GM12878 (cell line): ENCODE measurements at regions not wholly inside any gene's neighbourhood (a gene's known extent, or its start where the extent isn't known, plus 50 kb on each side); places are given as distances from the start of the nearest gene placed in this dataset.

ENCODE experiments used
- ATAC-seq: fragments of 200-7000 bp; cut with Tn5 transposase; 3 replicates; pipeline ENCODE4 v1.9.1; 2020; ENCODE audit warnings: mild to moderate bottlenecking, moderate library complexity
- BruUV-seq: library from RNA; stranded (reverse); fragments of 400-500 nt; replicated peaks from 2 replicates; lab custom pipeline; 2021; lab: Mats Ljungman, UMichigan
- CTCF ChIA-PET: fragments of 300-600 bp; sonication (Branson Sonifier 250); formaldehyde crosslinking; extraction: SDS; loops from one replicate; lab custom pipeline; 2021; ENCODE audit warnings: inconsistent platforms; lab: Yijun Ruan, JAX
- POLR2A ChIA-PET: fragments of 350-600 bp; formaldehyde crosslinking; extraction: SDS; loops from one replicate; lab custom pipeline; 2021; ENCODE audit warnings: inconsistent platforms; lab: Charles Lee
- RAD21 ChIA-PET: fragments of 300-600 bp; sonication (Branson Sonifier 250); formaldehyde crosslinking; loops from one replicate; lab custom pipeline; 2023; ENCODE audit warnings: antibody characterized with exemption; ENCODE audit not compliant: unreplicated experiment; lab: Charles Lee
- SMC1A ChIA-PET: fragments of 300-600 bp; sonication (Branson Sonifier 250); formaldehyde crosslinking; loops from one replicate; lab custom pipeline; 2023; ENCODE audit not compliant: unreplicated experiment, uncharacterized antibody; lab: Charles Lee
- DNase-seq: peaks from one replicate; pipeline ENCODE4 v3.0.0-alpha.2; 2011; ENCODE audit warnings: low read depth, low spot score
- FAIRE-seq: peaks from 3 replicates; lab custom pipeline; 2011; peaks lifted over from hg19 to GRCh38; lab: Jason Lieb, UNC
- H2AFZ ChIP-seq: 2 replicates; pipeline ENCODE4 v1.6.0; 2011; ENCODE audit warnings: low read depth, low read length, control low read depth; ENCODE audit not compliant: control insufficient read depth
- H3K27ac ChIP-seq: 2 replicates; pipeline ENCODE4 v1.5.1; 2011; ENCODE audit warnings: control low read depth; ENCODE audit not compliant: control insufficient read depth, insufficient read depth
- H3K27me3 ChIP-seq, 2 experiments: replicated peaks in 1 of 2; 2 replicates each; pipeline versions ENCODE4 v1.6.0 to v1.6.1; 2011; ENCODE audit warnings: low read length in 1 of 2; ENCODE audit not compliant: control insufficient read depth in 2 of 2, insufficient read depth in 2 of 2
- H3K36me3 ChIP-seq, 2 experiments: 2 replicates each; pipeline ENCODE4 v1.5.1; 2011; ENCODE audit warnings: low read length in 1 of 2; ENCODE audit not compliant: control insufficient read depth in 2 of 2, insufficient read depth in 2 of 2
- H3K4me1 ChIP-seq: 2 replicates; pipeline ENCODE4 v1.6.1; 2011; ENCODE audit warnings: mild to moderate bottlenecking, low read length, moderate library complexity, mixed read lengths; ENCODE audit not compliant: control insufficient read depth, insufficient read depth
- H3K4me2 ChIP-seq: 2 replicates; pipeline ENCODE4 v1.6.0; 2011; ENCODE audit warnings: control low read depth; ENCODE audit not compliant: control insufficient read depth, insufficient read depth
- H3K4me3 ChIP-seq: fragments of 200-600 bp; sonication (generic); 2 replicates; pipeline ENCODE4 v1.5.1; 2016
- H3K79me2 ChIP-seq: 2 replicates; pipeline ENCODE4 v1.6.0; 2011; ENCODE audit warnings: low read length; ENCODE audit not compliant: control insufficient read depth, insufficient read depth
- H3K9ac ChIP-seq: 2 replicates; pipeline ENCODE4 v1.8.0; 2011; ENCODE audit warnings: low read length, control low read depth, mixed read lengths; ENCODE audit not compliant: control insufficient read depth, insufficient read depth
- H3K9me3 ChIP-seq: replicated peaks from 3 replicates; pipeline ENCODE4 v1.5.1; 2011; ENCODE audit warnings: mild to moderate bottlenecking, low read length; ENCODE audit not compliant: control insufficient read depth, insufficient read depth
- H4K20me1 ChIP-seq: 2 replicates; pipeline ENCODE4 v1.6.0; 2011; ENCODE audit not compliant: control insufficient read depth, insufficient read depth
- ESRRA ChIP-seq: IDR thresholded peaks from 2 replicates; pipeline ENCODE4 v1.6.1; 2012; ENCODE audit warnings: mild to moderate bottlenecking, low read length, improper control_type of control experiment
- FOXK2 ChIP-seq: fragments of 450-650 bp; IDR thresholded peaks from 2 replicates; pipeline ENCODE4 v1.6.1; 2017; ENCODE audit warnings: mild to moderate bottlenecking, moderate library complexity
- GABPA ChIP-seq: IDR thresholded peaks from 2 replicates; pipeline ENCODE4 v1.6.1; 2014; ENCODE audit warnings: antibody characterized with exemption, low read depth, mild to moderate bottlenecking, inconsistent platforms
- KDM1A ChIP-seq: fragments of 200-600 bp; sonication (generic); IDR thresholded peaks from 2 replicates; pipeline ENCODE4 v1.6.1; 2016; ENCODE audit warnings: borderline replicate concordance
- MTA3 ChIP-seq: IDR thresholded peaks from 2 replicates; pipeline ENCODE4 v1.6.1; 2012; ENCODE audit warnings: low read length, inconsistent platforms, borderline replicate concordance
- NFYB ChIP-seq: IDR thresholded peaks from 2 replicates; pipeline ENCODE4 v1.6.1; 2011; ENCODE audit warnings: low read depth, mild to moderate bottlenecking, low read length, improper control_type of control experiment, moderate library complexity; ENCODE audit not compliant: insufficient read depth
- NRF1 ChIP-seq: conservative IDR thresholded peaks from 2 replicates; pipeline ENCODE4 v1.6.1; 2011; ENCODE audit warnings: mild to moderate bottlenecking, low read depth, low read length, improper control_type of control experiment
- POLR2A ChIP-seq: IDR thresholded peaks from 2 replicates; pipeline ENCODE4 v1.6.1; 2011; ENCODE audit warnings: low read depth, mild to moderate bottlenecking, low read length
- POLR2AphosphoS5 ChIP-seq: IDR thresholded peaks from 2 replicates; pipeline ENCODE4 v1.6.1; 2011; ENCODE audit warnings: mild to moderate bottlenecking, low read length, inconsistent platforms
- PRDM15 ChIP-seq: fragments of 450-650 bp; formaldehyde crosslinking; IDR thresholded peaks from 2 replicates; pipeline ENCODE4 v1.4.0; 2020; ENCODE audit warnings: mild to moderate bottlenecking, moderate library complexity
- SMARCA5 ChIP-seq: fragments of 450-650 bp; IDR thresholded peaks from 2 replicates; pipeline ENCODE4 v1.6.1; 2017; ENCODE audit warnings: mild to moderate bottlenecking
- TCF12 ChIP-seq: IDR thresholded peaks from 2 replicates; pipeline ENCODE4 v1.6.1; 2011; ENCODE audit warnings: low read depth, mild to moderate bottlenecking, low read length
- USF2 ChIP-seq: IDR thresholded peaks from 2 replicates; pipeline ENCODE4 v1.6.1; 2011; ENCODE audit warnings: low read depth, low read length, improper control_type of control experiment, borderline replicate concordance
- ZNF207 ChIP-seq: fragments of 450-650 bp; IDR thresholded peaks from 2 replicates; pipeline ENCODE4 v1.6.1; 2014; ENCODE audit warnings: antibody characterized with exemption, mild to moderate bottlenecking, borderline replicate concordance
- WGBS: methylation state at CpG from one replicate; pipeline ENCODE4 v1.1.6; 2016; ENCODE audit warnings: low lambda C conversion rate; ENCODE audit not compliant: insufficient replicate concordance, insufficient coverage; ENCODE audit errors: missing lambda C conversion rate; 5-methylcytosine and 5-hydroxymethylcytosine counted together
- in situ Hi-C: fragments of 300-500 bp; cut with MboI; formaldehyde crosslinking; loops from 9 replicates; pipeline ENCODE4 v1.14.3; 2018; ENCODE audit warnings: mixed read lengths
- intact Hi-C: fragments of 100-400 bp; cut with micrococcal nuclease; formaldehyde crosslinking; loops from one replicate; pipeline ENCODE4 v1.14.2; 2022; ENCODE audit not compliant: unreplicated experiment
- TF ChIP-seq, protein P1 (sequence below): fragments of 450-650 bp; IDR thresholded peaks from 2 replicates; pipeline ENCODE4 v1.6.1; 2014; ENCODE audit warnings: mild to moderate bottlenecking
- TF ChIP-seq, protein P2 (sequence below): fragments of 450-650 bp; IDR thresholded peaks from 2 replicates; pipeline ENCODE4 v1.6.1; 2016; ENCODE audit warnings: mild to moderate bottlenecking, moderate library complexity, borderline replicate concordance

- BruUV-seq: no TSS peak
- POLR2A ChIA-PET: no interaction called here
- H3K4me3 ChIP-seq: no peak overlapping the region
- no peaks in the 10 kb centered on the region for H3K79me2 ChIP-seq
- no peaks in the 10 kb centered on the region for H4K20me1 ChIP-seq
- FAIRE-seq: no peak
- H3K9me3 ChIP-seq: no peaks in the 10 kb centered on the region
- SMC1A ChIA-PET: no interaction called here
- intact Hi-C loops: no loop called here
- no peaks in the 10 kb centered on the region for H3K27me3 ChIP-seq
- in situ Hi-C loops: no loop called here
- H3K27ac ChIP-seq: no peak overlapping the region
- RAD21 ChIA-PET: no interaction called here
- no peaks in the 10 kb centered on the region for H3K36me3 ChIP-seq
- H3K4me1 ChIP-seq: no peaks in the 10 kb centered on the region
- H3K4me2 ChIP-seq: no peak overlapping the region
- CTCF ChIA-PET: interaction anchor here (0.6 kb wide), 1 partner anchor 195 kb away, joined by 4 read pairs; no protein-coding TSS in a partner anchor
- no peak for DNase-seq
- H2AFZ ChIP-seq: no peak overlapping the region
- ATAC-seq: no peak
- WGBS: 9% methylated on average over 1 of the region's 1 CpG
- H3K9ac ChIP-seq: no peak overlapping the region
- TF ChIP-seq POLR2AphosphoS5 (no peak), PRDM15 (CRISPR knock-in tag) (no peak), ZNF207 (no peak), NRF1 (no peak), KDM1A (no peak), TCF12 (no peak), FOXK2 (no peak), GABPA (no peak), MTA3 (no peak), NFYB (no peak), SMARCA5 (no peak), POLR2A (no peak), USF2 (no peak), ESRRA (no peak)
- TF ChIP-seq, protein P1, sequence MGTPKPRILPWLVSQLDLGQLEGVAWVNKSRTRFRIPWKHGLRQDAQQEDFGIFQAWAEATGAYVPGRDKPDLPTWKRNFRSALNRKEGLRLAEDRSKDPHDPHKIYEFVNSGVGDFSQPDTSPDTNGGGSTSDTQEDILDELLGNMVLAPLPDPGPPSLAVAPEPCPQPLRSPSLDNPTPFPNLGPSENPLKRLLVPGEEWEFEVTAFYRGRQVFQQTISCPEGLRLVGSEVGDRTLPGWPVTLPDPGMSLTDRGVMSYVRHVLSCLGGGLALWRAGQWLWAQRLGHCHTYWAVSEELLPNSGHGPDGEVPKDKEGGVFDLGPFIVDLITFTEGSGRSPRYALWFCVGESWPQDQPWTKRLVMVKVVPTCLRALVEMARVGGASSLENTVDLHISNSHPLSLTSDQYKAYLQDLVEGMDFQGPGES: no peak
- TF ChIP-seq, protein P2, sequence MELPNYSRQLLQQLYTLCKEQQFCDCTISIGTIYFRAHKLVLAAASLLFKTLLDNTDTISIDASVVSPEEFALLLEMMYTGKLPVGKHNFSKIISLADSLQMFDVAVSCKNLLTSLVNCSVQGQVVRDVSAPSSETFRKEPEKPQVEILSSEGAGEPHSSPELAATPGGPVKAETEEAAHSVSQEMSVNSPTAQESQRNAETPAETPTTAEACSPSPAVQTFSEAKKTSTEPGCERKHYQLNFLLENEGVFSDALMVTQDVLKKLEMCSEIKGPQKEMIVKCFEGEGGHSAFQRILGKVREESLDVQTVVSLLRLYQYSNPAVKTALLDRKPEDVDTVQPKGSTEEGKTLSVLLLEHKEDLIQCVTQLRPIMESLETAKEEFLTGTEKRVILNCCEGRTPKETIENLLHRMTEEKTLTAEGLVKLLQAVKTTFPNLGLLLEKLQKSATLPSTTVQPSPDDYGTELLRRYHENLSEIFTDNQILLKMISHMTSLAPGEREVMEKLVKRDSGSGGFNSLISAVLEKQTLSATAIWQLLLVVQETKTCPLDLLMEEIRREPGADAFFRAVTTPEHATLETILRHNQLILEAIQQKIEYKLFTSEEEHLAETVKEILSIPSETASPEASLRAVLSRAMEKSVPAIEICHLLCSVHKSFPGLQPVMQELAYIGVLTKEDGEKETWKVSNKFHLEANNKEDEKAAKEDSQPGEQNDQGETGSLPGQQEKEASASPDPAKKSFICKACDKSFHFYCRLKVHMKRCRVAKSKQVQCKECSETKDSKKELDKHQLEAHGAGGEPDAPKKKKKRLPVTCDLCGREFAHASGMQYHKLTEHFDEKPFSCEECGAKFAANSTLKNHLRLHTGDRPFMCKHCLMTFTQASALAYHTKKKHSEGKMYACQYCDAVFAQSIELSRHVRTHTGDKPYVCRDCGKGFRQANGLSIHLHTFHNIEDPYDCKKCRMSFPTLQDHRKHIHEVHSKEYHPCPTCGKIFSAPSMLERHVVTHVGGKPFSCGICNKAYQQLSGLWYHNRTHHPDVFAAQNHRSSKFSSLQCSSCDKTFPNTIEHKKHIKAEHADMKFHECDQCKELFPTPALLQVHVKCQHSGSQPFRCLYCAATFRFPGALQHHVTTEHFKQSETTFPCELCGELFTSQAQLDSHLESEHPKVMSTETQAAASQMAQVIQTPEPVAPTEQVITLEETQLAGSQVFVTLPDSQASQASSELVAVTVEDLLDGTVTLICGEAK: no peak
Measured at GRCh38 chr7:52498366-52498765, 537.1 kb upstream of the POM121L12 start.
